ENCODE measurements at regions not wholly inside any gene's neighbourhood (a gene's known extent, or its start where the extent isn't known, plus 50 kb on each side); places are given as distances from the start of the nearest gene placed in this dataset.

DNA sequence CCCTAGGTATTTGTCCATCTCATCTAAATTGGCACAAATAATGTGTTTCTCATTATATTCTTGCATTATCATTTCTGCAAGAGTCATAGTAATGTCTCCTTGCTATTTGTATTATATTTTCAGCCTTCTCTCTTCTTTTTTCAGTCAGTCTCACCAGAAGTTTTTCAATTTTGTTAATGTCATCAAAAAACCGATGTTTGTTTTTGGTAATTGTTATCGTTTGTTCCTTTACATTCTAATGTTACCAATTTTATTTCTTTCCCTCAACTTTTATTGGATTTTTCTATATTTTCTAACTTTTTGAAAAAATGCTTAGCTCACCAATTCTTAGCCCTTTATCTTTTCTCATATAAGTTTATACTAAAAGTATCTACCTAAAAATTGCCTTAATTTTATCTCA is 82.2 kb upstream of the NRSN1 start:
- no peaks in the 10 kb centered on the region for H3K27me3 ChIP-seq (ENCODE audit: control insufficient read depth in 3 of 3, insufficient read depth in 3 of 3, low read length in 3 of 3)

DNA sequence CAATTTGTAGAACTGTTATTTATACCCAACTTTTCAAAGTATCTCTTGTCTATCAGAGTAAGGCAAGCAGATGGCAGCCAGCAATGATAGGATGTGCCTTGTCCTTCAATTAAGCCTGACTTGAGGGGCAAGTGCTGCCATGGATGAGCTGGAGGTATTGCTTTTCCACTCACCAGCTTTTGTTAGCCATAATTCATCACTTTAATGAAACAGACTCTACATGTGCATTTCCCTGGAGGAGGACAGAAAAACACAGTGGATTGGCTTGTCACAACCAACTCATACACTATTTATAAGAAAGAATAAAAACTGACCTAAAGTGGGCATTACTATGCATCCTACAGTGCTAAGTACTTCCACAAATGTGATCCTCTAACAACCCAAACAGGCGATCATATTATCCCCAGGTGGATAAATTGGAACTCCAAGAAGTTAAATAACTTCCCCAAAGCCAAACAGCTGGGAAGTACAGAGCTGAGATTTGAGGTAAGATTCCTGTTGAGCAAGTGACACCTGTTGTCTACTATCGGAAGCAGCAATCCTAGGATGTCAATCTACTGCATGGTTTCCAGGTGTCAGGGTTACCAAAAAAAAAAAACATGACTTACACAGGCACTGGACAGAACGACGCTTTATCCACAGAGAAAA is 73.9 kb upstream of the NRSN1 start:
- H3K36me3 ChIP-seq (ENCODE audit: control insufficient read depth in 3 of 3, insufficient read depth in 3 of 3, low read length in 3 of 3): no peaks in the 10 kb centered on the region
- no peaks in the 10 kb centered on the region for H3K4me1 ChIP-seq (ENCODE audit: control insufficient read depth in 3 of 3, insufficient read depth in 3 of 3, low read length in 3 of 3)
- no peak overlapping the region for H3K27ac ChIP-seq (ENCODE audit: low read depth, low read length)
- H3K9me3 ChIP-seq (ENCODE audit: control insufficient read depth in 3 of 3, low read length in 3 of 3): no peaks in the 10 kb centered on the region
- no peak overlapping the region for H3K9ac ChIP-seq (ENCODE audit: low read depth in 1 of 3, low read length in 3 of 3)
- H3K27me3 ChIP-seq (ENCODE audit: control insufficient read depth in 3 of 3, insufficient read depth in 3 of 3, low read length in 3 of 3): no peaks in the 10 kb centered on the region
- H3K4me3 ChIP-seq (ENCODE audit: low read length in 3 of 3): no peak overlapping the region

More for the DNA sequence above, 82.2 kb upstream of the NRSN1 start:
- no peak overlapping the region for H3K27ac ChIP-seq (ENCODE audit: low read depth, low read length)
- H3K4me1 ChIP-seq (ENCODE audit: control insufficient read depth in 3 of 3, insufficient read depth in 3 of 3, low read length in 3 of 3): no peaks in the 10 kb centered on the region
- no peak overlapping the region for H3K4me3 ChIP-seq (ENCODE audit: low read length in 3 of 3)
- H3K9me3 ChIP-seq (ENCODE audit: control insufficient read depth in 3 of 3, low read length in 3 of 3): peaks cover 0 to 2% (median 0%) of the 10 kb centered on the region in 3 donors
- H3K36me3 ChIP-seq (ENCODE audit: control insufficient read depth in 3 of 3, insufficient read depth in 3 of 3, low read length in 3 of 3): no peaks in the 10 kb centered on the region
- no peak overlapping the region for H3K9ac ChIP-seq (ENCODE audit: low read depth in 1 of 3, low read length in 3 of 3)

DNA sequence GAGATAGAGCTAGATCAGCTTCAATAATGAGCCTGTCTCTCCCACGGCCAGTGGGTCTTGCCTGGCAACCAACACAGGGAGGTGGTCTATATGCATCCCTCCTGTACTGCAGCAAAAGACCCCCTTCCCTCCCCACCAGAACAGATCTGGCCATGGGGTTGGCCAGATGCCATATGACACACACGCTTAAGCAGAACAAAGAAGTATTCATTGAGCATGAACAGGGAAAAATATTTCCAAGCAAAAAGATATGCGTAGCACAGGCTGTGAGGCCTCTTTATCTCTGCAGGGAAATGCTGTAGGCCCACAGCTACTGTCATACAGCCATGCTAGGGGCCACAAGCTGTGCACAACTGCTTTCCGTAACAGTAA is 73.4 kb upstream of the NRSN1 start:
- Histone ChIP-seq H3K36me3 (ENCODE audit: control insufficient read depth in 3 of 3, insufficient read depth in 3 of 3, low read length in 3 of 3) (no peaks in the 10 kb centered on the region), H3K9ac (ENCODE audit: low read depth in 1 of 3, low read length in 3 of 3) (no peak overlapping the region), H3K4me3 (ENCODE audit: low read length in 3 of 3) (no peak overlapping the region), H3K27me3 (ENCODE audit: control insufficient read depth in 3 of 3, insufficient read depth in 3 of 3, low read length in 3 of 3) (no peaks in the 10 kb centered on the region), H3K27ac (ENCODE audit: low read depth, low read length) (no peak overlapping the region), H3K4me1 (ENCODE audit: control insufficient read depth in 3 of 3, insufficient read depth in 3 of 3, low read length in 3 of 3) (no peaks in the 10 kb centered on the region), H3K9me3 (ENCODE audit: control insufficient read depth in 3 of 3, low read length in 3 of 3) (no peaks in the 10 kb centered on the region)

DNA sequence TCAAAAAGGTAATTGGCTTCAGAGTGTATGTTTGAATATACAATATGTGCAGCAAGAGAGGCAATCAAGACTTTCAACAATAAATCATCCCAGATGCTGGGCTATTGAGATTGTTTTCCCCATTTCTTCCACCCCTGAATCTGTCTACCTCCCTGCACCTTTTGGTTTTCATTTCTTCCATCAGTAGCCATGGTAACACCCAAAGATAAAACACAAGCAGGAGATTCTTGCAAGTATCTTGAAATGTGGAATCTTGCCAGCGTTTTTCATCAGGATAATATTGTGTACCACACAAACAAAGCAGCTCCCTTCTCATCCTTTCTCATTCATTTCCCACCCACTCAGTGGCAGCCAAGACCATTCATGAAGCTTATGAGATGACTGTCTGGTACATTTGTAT is 73.0 kb upstream of the NRSN1 start:
- Histone ChIP-seq H3K9ac (ENCODE audit: low read depth in 1 of 3, low read length in 3 of 3) (no peak overlapping the region), H3K27ac (ENCODE audit: low read depth, low read length) (no peak overlapping the region), H3K27me3 (ENCODE audit: control insufficient read depth in 3 of 3, insufficient read depth in 3 of 3, low read length in 3 of 3) (no peaks in the 10 kb centered on the region), H3K4me3 (ENCODE audit: low read length in 3 of 3) (no peak overlapping the region), H3K9me3 (ENCODE audit: control insufficient read depth in 3 of 3, low read length in 3 of 3) (no peaks in the 10 kb centered on the region), H3K36me3 (ENCODE audit: control insufficient read depth in 3 of 3, insufficient read depth in 3 of 3, low read length in 3 of 3) (no peaks in the 10 kb centered on the region), H3K4me1 (ENCODE audit: control insufficient read depth in 3 of 3, insufficient read depth in 3 of 3, low read length in 3 of 3) (no peaks in the 10 kb centered on the region)

DNA sequence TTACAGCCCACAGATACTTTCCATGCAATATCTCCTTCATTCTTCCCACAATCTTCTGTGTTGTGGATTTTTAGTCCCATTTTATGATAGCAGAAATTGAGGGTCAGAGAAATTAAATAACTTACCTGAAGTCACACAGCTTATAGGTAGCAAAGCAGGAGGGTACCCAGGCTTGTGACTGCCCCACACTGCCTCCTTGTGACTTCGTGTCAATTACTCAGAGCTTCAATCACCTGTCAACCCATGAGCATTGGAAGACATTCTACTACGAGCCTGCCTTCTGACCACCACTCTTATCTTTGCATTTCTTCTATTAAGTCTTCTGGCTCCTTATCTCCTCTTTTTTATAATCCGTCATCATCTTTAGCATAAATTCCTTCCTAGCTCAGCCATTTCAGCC is 71.6 kb upstream of the NRSN1 start:
- no peak overlapping the region for H3K27ac ChIP-seq (ENCODE audit: low read depth, low read length)
- H3K4me3 ChIP-seq (ENCODE audit: low read length in 3 of 3): no peak overlapping the region
- no peaks in the 10 kb centered on the region for H3K27me3 ChIP-seq (ENCODE audit: control insufficient read depth in 3 of 3, insufficient read depth in 3 of 3, low read length in 3 of 3)
- H3K4me1 ChIP-seq (ENCODE audit: control insufficient read depth in 3 of 3, insufficient read depth in 3 of 3, low read length in 3 of 3): no peaks in the 10 kb centered on the region
- H3K36me3 ChIP-seq (ENCODE audit: control insufficient read depth in 3 of 3, insufficient read depth in 3 of 3, low read length in 3 of 3): no peaks in the 10 kb centered on the region
- H3K9me3 ChIP-seq (ENCODE audit: control insufficient read depth in 3 of 3, low read length in 3 of 3): no peaks in the 10 kb centered on the region
- H3K9ac ChIP-seq (ENCODE audit: low read depth in 1 of 3, low read length in 3 of 3): no peak overlapping the region

DNA sequence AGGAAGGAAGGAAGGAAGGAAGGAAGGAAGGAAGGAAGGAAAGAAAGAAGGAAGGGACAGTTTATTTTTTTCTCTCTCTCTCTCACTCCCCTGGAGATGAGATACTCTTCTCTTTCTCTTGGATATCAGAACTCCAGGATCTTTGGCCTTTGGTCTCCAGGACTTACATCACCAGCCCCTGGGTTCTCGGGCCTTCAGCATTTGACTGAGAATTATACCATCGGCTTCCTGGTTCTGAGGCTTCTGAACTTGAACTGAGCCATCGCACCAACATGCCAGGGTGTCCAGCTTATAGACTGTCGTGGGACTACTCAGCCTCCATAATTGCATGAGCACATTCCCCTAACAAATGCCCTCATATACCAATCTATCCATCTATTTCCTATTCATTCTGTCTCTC is 69.4 kb upstream of the NRSN1 start:
- Histone ChIP-seq H3K4me1 (ENCODE audit: control insufficient read depth in 3 of 3, insufficient read depth in 3 of 3, low read length in 3 of 3) (no peaks in the 10 kb centered on the region), H3K27me3 (ENCODE audit: control insufficient read depth in 3 of 3, insufficient read depth in 3 of 3, low read length in 3 of 3) (no peaks in the 10 kb centered on the region), H3K9ac (ENCODE audit: low read depth in 1 of 3, low read length in 3 of 3) (no peak overlapping the region), H3K9me3 (ENCODE audit: control insufficient read depth in 3 of 3, low read length in 3 of 3) (no peaks in the 10 kb centered on the region), H3K27ac (ENCODE audit: low read depth, low read length) (no peak overlapping the region), H3K36me3 (ENCODE audit: control insufficient read depth in 3 of 3, insufficient read depth in 3 of 3, low read length in 3 of 3) (no peaks in the 10 kb centered on the region), H3K4me3 (ENCODE audit: low read length in 3 of 3) (no peak overlapping the region)

DNA sequence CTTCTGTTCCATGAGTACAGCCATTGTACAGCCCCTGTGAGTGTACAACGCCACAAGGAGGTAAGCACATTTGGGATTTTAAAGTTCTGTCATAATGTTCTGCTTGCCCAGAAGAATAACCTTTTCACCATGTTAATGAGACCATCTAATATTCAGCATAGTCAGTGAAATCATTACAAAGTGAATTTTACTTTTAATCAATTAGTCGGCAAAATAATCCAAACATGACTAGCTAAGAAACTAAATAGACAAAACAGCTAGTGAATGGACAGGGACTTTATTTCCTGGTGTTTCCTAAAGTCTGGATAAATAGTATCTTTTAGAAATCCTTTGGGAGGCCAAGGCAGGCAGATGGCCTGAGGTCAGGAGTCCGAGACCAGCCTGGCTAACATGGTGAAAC is 69.0 kb upstream of the NRSN1 start:
- Histone ChIP-seq H3K27me3 (ENCODE audit: control insufficient read depth in 3 of 3, insufficient read depth in 3 of 3, low read length in 3 of 3) (no peaks in the 10 kb centered on the region), H3K9ac (ENCODE audit: low read depth in 1 of 3, low read length in 3 of 3) (no peak overlapping the region)

DNA sequence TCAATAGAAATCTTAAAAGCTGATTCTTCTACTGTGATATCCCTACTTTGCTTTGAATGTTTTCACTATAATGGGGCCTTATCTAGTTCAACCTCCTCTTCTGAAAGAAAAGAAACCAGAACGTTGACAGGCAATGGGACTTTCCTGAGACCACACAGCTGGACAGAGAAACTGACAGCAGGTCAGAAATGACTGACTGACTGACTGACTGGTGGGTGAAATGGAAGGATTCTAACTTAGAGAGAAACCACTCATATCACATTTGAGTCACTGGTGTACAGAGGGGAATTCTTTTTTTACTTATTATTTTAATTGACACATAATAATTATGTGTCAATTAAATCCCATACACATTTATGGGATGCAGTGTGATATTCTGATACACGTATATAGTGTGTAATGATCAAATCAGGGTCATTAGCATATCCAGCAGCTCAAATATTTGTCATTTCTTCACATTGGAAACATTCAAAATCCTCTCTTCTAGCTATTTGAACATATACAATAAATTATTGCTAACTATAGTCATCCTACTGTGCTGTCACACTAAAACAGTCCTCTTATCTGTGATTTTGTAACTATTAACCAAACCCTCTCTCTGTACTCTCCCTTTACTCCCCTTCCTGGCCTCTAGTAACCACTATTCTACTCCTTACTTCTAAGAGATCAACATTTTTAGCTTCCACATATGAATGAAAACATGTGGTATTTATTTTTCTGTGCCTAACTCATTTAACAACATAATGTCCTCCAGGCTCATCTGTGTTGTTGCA is 64.8 kb upstream of the NRSN1 start:
- H3K27me3 ChIP-seq (ENCODE audit: control insufficient read depth in 3 of 3, insufficient read depth in 3 of 3, low read length in 3 of 3): no peaks in the 10 kb centered on the region
- no peak overlapping the region for H3K4me3 ChIP-seq (ENCODE audit: low read length in 3 of 3)
- H3K9me3 ChIP-seq (ENCODE audit: control insufficient read depth in 3 of 3, low read length in 3 of 3): no peaks in the 10 kb centered on the region
- no peak overlapping the region for H3K27ac ChIP-seq (ENCODE audit: low read depth, low read length)
- H3K9ac ChIP-seq (ENCODE audit: low read depth in 1 of 3, low read length in 3 of 3): no peak overlapping the region
- no peaks in the 10 kb centered on the region for H3K4me1 ChIP-seq (ENCODE audit: control insufficient read depth in 3 of 3, insufficient read depth in 3 of 3, low read length in 3 of 3)
- no peaks in the 10 kb centered on the region for H3K36me3 ChIP-seq (ENCODE audit: control insufficient read depth in 3 of 3, insufficient read depth in 3 of 3, low read length in 3 of 3)

More for the DNA sequence above, 69.0 kb upstream of the NRSN1 start:
- Histone ChIP-seq H3K36me3 (ENCODE audit: control insufficient read depth in 3 of 3, insufficient read depth in 3 of 3, low read length in 3 of 3) (no peaks in the 10 kb centered on the region), H3K4me3 (ENCODE audit: low read length in 3 of 3) (no peak overlapping the region), H3K4me1 (ENCODE audit: control insufficient read depth in 3 of 3, insufficient read depth in 3 of 3, low read length in 3 of 3) (no peaks in the 10 kb centered on the region), H3K9me3 (ENCODE audit: control insufficient read depth in 3 of 3, low read length in 3 of 3) (no peaks in the 10 kb centered on the region), H3K27ac (ENCODE audit: low read depth, low read length) (no peak overlapping the region)

DNA sequence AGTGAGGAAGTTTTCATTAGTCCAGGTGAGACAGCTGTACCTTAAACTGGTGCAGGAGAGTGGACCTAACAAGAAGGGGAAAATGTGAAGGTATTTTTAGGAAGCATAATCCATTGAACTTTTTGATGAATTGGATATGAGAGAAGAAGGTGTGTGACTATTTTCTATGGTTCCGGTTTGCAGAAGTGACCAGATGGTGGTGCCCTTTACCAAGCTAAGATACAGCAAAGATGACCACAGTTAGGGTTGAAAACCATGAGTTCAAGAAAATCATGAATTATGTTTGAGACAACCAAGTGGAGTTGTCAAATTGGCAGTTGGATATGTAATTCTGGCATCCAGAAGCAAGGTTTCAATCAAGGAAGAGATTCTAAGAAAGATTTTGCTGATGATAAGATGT is 61.9 kb upstream of the NRSN1 start:
- no peaks in the 10 kb centered on the region for H3K9me3 ChIP-seq (ENCODE audit: control insufficient read depth in 3 of 3, low read length in 3 of 3)
- H3K27me3 ChIP-seq (ENCODE audit: control insufficient read depth in 3 of 3, insufficient read depth in 3 of 3, low read length in 3 of 3): no peaks in the 10 kb centered on the region
- H3K9ac ChIP-seq (ENCODE audit: low read depth in 1 of 3, low read length in 3 of 3): no peak overlapping the region
- no peak overlapping the region for H3K4me3 ChIP-seq (ENCODE audit: low read length in 3 of 3)
- no peaks in the 10 kb centered on the region for H3K4me1 ChIP-seq (ENCODE audit: control insufficient read depth in 3 of 3, insufficient read depth in 3 of 3, low read length in 3 of 3)
- no peaks in the 10 kb centered on the region for H3K36me3 ChIP-seq (ENCODE audit: control insufficient read depth in 3 of 3, insufficient read depth in 3 of 3, low read length in 3 of 3)
- H3K27ac ChIP-seq (ENCODE audit: low read depth, low read length): no peak overlapping the region

DNA sequence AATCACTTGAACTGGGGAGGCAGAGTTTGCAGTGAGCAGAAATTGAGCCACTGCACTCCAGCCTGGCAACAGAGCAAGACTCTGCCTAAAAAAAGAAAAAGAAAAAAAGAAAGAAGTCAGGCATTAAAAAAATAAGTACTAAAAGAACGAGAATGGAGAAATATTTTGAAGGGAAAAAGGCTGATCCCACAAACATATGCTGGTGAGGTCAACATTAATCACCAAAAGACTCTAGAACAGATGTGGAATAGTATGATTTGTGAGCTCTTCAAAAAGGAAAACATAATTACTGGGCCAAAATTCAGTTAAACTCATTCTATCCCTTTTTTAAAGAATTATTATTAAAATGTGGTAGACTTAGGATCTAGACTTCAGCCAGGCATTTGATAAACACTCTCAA is 61.2 kb upstream of the NRSN1 start:
- H3K4me1 ChIP-seq (ENCODE audit: control insufficient read depth in 3 of 3, insufficient read depth in 3 of 3, low read length in 3 of 3): no peaks in the 10 kb centered on the region
- no peaks in the 10 kb centered on the region for H3K27me3 ChIP-seq (ENCODE audit: control insufficient read depth in 3 of 3, insufficient read depth in 3 of 3, low read length in 3 of 3)
- H3K4me3 ChIP-seq (ENCODE audit: low read length in 3 of 3): no peak overlapping the region
- H3K36me3 ChIP-seq (ENCODE audit: control insufficient read depth in 3 of 3, insufficient read depth in 3 of 3, low read length in 3 of 3): no peaks in the 10 kb centered on the region
- no peaks in the 10 kb centered on the region for H3K9me3 ChIP-seq (ENCODE audit: control insufficient read depth in 3 of 3, low read length in 3 of 3)
- no peak overlapping the region for H3K27ac ChIP-seq (ENCODE audit: low read depth, low read length)
- no peak overlapping the region for H3K9ac ChIP-seq (ENCODE audit: low read depth in 1 of 3, low read length in 3 of 3)
